ENCODE measurements at regions not wholly inside any gene's neighbourhood (a gene's known extent, or its start where the extent isn't known, plus 50 kb on each side); places are given as distances from the start of the nearest gene placed in this dataset.
"Not testable (repeated sequence)": the region's sequence is repeated elsewhere in the genome, so short reads cannot be mapped to it uniquely, and the experiment has no call there.

DNA sequence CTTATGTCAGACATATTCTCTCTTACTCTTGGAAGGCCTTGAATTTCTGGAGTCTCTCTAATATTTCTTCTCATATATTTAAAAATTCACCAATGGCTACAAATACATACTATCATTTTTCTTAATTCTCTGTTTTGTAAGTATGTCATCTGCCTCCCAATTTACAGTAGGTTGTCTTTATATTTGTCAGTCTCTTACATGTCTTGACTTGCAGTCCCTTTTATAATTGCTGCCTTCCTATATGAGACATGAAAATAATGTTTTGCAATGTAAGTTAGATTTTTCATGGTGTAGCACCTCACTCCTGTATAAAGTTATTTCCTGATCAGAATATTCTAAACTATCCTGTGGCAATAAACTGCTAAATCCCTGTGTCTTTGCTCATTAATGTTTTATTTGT lies 223.1 kb upstream of the C1QTNF3 start:
- DNase-seq (ENCODE audit: low read depth in 2 of 2): not testable (repeated sequence)

DNA sequence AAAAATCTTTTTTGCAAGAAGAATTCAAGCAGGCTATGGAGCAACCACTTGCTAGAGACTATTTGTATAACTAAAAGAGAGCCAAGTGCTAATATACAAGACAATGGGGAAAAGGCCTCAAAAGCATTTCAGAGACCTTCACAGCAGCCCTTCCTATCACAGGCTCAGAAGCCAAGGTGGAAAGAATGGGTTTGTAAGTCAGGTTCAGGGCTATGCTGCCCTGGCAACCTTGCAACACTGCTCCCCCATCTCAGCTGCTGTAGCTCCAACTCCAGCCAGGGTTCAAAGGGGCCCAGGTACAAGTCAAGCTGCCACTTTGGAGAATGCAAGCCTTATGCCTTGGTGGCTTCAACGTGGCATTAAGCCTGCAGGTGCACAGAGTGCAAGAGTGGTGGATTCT lies 253.7 kb upstream of the C1QTNF3 start:
- not testable (repeated sequence) for DNase-seq (ENCODE audit: low read depth in 2 of 2)

DNA sequence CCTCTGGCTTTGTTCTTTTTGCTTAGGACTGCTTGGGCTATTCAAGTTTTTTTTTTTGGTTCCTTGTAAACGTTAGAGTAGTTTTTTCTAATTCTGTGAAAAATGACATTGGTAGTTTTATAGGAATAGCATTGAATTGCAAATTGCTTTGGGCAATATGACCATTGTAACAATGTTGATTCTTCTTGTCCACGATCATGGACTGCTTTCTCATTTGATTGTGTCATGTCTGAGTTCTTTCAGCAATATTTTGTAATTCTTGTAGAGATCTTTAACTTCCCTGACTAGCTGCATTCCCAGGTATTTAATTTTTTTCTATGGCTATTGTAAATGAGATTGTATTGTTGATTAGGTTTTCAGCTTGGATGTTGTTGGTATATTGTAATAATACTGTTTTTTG lies 286.2 kb upstream of the C1QTNF3 start:
- not testable (repeated sequence) for DNase-seq (ENCODE audit: low read depth in 2 of 2)

DNA sequence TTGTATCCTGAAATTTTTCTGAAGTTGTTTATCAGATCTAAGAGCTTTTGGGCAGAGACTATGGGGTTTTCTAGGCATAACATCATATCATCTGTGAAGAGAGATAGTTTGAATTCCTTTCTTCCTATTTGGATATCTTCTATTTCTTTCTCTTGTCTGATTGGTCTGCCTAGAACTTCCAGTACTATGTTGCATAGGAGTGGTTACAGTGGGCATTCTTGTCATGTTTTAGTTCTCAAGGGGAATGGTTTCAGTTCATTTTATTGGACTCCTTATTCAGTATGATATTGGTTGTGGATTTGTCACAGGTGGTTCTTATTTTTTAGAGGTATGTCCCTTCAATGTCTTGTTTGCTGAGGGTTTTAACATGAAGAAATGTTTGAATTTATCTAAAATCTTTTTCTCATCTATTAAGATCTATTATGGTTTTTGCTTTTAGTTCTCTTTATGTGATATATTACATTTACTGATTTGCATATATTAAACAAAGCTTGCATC lies 286.6 kb upstream of the C1QTNF3 start:
- not testable (repeated sequence) for DNase-seq (ENCODE audit: low read depth in 2 of 2)

DNA sequence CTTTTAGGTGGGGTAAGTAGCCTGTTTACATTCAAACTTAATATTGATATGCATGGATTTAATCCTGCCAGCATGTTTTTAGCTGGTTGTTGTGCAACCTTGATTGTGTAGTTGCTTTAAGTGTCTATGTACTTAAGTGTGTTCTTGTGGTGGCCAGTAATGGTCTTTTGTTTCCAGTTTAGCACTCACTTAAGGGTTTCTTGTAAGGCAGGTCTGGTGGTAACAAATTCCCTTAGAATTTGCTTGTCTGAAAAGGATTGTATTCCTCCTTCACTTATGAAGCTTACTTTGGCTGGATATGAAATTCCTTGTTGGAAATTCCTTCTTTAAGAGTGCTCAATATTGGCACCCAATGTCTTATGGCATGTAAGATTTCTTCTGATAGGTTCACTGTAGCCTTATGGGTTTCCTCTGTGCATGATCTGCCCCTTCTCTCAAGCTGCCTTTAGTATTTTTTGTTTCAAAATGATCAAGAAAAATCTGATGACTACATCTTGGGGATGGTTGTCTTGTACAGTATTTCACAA lies 289.0 kb upstream of the C1QTNF3 start:
- not testable (repeated sequence) for DNase-seq (ENCODE audit: low read depth in 2 of 2)

DNA sequence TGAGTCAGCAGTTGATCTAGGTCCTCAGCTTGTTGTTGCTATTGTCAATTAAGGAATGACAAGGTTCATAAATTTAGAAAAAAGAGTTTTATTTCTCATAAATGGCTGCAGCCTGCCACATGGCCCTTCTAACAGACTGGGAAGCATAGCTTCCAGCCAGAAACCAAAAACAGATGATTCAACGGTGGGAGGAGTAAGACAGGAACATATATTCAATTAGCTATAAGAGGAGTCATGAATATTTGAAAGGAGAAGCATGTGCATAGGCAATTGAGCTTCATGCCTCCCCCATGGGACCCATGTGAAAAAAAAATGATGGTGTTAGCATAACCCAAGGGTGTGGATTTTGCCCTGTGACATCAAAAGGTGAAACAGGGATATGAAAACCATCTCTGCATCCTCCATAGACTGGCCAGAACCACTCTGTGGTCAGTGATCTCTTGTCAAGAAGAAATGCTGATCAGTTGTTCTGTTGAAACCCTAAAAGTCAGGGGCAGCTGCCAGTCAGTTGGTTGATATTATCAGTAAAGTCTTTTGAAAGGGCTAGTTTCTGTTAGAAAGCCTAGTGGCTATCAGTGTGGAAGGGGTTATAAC lies 296.5 kb upstream of the C1QTNF3 start:
- DNase-seq (ENCODE audit: low read depth in 2 of 2): not testable (repeated sequence)

DNA sequence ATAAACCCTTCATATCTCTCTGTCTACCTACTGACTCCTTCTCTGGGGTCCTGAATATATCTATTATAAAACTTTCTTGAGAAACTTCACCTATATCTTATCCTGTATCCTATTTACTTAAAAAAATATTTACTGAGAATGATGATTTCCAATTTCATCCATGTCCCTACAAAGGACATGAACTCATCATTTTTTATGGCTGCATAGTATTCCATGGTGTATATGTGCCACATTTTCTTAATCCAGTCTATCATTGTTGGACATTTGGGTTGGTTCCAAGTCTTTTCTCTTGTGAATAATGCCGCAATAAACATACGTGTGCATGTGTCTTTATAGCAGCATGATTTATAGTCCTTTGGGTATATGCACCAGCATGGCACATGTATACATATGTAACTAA lies 301.7 kb upstream of the RAI14 start:
- not testable (repeated sequence) for DNase-seq (ENCODE audit: low read depth in 2 of 2)

DNA sequence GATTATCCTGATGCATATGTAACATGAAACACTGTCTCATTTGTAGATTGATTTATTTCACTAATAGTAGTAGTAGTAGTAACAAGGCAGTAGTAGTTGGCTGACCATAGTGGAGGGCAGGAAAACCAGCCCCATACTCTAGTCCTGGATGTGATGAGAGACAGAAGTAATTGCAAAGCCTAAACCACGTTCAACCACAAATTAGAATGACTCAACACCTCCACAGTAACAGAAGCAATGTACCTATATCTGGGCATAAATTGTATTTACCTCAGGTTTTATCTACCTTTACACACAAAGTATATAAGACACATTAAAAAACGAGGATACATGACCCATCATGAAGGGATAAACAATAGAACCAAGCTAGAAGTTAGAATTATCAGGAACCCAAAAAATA lies 284.7 kb upstream of the RAI14 start:
- not testable (repeated sequence) for DNase-seq (ENCODE audit: low read depth in 2 of 2)

DNA sequence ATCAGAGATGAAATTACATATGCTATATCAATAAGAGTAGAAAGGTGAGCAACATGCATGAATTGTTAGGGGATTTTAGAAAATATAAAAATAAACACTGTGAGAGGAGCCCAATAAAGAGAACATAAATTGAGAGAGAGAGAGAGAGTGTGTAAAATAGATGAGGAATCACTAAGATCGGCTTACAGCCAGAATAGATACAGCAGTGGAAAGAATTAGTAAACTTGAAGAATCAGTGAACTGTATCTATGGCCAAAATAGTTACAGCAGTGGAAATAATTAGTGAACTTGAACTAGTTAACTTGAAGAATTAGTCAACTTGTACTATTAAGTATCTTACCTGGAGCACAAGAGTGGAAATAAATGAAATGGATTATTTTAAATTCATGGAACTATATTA lies 284.3 kb upstream of the RAI14 start:
- DNase-seq (ENCODE audit: low read depth in 2 of 2): not testable (repeated sequence)

DNA sequence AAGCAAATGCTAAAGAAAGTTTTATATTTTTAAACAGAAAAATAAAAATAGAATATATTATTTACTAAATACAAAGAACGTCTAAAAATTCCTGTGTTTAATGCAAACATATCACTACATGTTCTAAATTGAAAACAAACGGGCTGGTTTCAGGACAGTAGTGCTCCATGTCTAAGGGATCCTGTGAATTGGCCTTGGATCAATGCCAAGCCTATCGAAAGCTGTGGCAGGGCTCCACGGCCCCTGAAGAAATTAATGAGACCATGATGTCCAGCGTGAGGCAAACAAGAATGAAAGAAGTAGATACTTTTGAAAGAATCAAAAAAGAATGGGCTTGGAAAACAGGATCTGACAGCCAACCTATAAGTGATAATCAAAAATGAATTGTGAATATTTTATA lies 283.4 kb upstream of the RAI14 start:
- DNase-seq (ENCODE audit: low read depth in 2 of 2): not testable (repeated sequence)

DNA sequence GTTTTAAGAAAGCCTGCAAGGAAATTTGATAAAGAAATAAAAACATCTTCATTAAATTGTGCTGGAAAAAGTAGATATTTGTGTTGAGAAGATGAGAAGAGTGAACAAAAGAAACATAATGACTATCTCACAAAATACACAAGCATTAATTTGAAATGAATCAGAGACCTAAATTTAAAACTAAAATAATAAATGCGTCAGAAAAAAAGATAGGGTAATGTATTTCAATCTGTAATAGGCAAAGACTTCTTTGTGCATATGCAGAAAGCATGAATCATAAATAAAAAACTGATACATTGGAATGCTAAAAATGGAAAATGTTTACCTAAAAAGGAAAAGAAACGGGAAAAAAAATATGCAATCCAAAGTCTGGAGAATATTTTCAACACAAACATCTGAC lies 278.5 kb upstream of the RAI14 start:
- not testable (repeated sequence) for DNase-seq (ENCODE audit: low read depth in 2 of 2)

DNA sequence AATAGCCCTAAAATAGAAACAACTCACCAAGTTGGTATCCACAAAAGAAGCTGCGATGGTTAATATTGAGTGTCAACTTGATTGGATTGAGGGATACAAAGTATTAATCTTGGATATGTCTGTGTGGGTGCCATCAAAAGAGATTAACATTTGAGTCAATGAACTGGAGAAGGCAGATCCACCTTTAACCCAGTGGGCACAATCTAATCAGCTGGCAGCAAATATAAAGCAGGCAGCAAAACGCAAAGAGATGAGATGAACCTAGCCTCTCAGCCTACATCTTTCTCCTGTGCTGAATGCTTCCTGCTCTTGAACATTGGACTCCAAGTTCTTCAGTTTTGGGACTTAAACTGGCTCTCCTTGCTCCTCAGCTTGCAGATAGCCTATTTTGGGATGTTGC lies 277.6 kb upstream of the RAI14 start:
- DNase-seq (ENCODE audit: low read depth in 2 of 2): not testable (repeated sequence)

DNA sequence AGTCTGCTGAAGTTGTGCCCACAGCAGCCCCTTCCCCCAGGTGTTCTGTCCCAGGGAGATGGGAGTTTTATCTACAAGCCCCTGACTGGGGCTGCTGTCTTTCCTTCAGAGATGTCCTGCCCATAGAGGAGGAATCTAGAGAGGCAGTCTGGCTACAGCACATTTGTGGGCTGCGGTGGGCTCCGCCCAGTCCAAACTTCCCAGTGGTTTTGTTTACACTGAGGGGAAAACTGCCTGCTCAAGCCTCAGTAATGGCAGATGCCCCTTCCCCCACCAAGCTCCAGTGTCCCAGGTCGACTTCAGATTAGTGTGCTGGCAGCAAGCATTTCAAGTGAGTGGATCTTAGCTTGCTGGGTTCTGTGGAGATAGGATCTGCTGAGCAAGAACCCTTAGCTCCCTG lies 267.4 kb upstream of the RAI14 start:
- not testable (repeated sequence) for DNase-seq (ENCODE audit: low read depth in 2 of 2)

DNA sequence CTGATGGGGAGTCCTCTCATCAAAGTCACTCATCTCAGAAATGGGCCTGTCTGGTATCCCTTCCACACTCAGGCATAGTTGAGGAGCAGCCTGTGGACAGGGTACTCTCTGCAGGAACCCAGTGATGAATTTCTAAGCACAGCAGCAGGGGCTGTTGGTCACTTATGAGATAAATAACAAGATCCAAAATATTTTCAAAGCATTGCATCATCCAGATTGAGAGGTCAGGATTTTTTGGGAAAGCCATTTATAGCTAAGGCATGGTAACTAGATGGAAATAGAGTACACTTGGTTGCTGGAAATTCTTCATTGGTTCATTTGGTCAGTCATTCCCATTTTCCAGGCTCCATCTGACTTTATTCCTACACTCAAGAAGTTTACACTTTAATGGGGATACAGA lies 246.8 kb upstream of the RAI14 start:
- no peak for DNase-seq (ENCODE audit: low read depth in 2 of 2)

DNA sequence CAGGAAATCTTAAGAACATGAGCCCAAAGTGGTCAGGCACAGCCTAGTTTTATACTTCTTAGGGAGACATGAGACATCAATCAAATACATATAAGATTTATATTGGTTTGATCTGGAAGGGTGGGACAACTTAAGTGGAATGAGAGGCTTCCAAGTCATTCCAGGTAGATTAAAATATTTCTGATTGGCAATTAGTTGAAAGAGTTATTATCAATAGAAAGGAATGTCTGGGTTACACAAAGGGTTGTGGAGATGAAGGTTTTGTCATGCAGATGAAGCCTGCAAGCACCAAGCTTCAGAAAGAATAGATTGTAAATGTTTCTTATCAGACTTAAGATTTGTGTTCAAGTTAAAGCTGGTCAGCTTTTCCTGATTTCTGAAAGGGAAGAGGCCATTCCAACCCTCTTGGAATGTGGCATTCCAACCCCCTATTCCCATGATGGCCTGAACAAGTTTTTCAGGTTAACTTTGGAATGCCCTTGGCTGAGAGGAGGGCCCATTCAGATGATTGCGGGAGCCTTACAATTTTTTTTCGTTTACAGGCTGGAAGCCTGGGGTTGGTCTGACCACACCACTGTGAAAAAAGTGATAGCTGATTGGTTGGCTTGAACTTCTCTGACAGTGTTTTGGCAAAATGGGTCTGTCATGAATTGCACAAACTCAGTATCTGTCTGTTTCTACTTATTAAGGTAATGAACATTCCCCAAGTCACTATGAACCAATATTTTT lies 245.6 kb upstream of the RAI14 start:
- no peak for DNase-seq (ENCODE audit: low read depth in 2 of 2)

DNA sequence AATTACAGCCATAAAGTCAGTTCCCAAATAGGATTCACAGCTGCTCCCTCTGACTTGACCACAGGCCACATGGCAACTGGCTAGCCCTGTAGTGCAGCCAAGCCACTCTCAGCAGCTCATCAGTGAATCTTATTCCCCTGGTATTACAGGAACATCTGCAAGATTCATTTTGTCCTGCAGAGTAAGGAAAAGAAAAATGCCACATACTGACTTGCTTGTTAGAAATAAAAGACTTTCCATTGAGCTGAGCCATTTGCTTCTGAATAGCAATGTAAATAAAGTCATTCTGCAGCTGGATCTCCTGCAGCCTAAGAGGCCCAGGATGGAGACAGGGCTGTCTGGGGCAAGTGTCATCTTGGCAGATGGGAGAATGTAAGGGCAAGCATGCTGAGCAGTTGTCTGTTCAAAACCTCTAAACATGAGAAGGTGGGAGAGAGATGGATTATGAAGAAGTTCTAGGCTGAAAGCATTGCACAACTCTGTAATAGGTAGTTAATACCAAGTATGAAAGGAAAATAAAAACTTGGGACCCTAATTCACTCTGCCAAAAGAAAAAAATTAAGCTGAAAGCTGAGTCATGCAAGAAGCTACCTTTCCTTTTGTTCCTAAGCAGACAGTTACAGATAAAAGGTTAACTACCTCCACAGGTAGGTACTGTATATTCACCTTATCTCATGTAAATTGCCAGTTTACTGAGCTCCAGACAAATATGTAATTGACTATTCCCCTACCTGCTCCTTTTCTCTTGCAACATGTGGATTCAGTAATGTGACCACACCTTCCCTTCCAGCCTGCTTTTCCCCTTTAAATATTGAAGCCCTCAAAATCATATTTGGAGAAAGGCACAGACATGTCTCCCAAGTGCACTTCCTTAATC lies 244.4 kb upstream of the RAI14 start:
- DNase-seq (ENCODE audit: low read depth in 2 of 2): no peak

DNA sequence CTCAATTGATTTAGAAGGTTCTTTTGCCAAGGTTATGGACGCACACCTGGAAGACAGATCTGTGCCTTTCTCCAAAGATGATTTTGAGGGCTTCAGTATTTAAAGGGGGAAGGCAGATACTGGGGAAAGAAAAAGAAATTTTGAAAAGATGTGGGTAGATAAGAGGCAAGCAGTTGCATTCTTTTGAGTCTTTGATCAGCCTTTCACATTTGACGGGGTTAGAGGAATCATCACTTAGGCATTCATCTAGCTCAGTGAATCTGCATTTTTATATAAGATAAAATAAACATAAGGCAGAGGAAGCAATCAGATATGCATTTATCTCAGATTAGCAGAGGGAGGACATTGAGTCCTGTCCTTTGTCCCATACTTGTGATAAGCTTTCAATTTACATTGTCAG lies 243.4 kb upstream of the RAI14 start:
- DNase-seq (ENCODE audit: low read depth in 2 of 2): no peak

DNA sequence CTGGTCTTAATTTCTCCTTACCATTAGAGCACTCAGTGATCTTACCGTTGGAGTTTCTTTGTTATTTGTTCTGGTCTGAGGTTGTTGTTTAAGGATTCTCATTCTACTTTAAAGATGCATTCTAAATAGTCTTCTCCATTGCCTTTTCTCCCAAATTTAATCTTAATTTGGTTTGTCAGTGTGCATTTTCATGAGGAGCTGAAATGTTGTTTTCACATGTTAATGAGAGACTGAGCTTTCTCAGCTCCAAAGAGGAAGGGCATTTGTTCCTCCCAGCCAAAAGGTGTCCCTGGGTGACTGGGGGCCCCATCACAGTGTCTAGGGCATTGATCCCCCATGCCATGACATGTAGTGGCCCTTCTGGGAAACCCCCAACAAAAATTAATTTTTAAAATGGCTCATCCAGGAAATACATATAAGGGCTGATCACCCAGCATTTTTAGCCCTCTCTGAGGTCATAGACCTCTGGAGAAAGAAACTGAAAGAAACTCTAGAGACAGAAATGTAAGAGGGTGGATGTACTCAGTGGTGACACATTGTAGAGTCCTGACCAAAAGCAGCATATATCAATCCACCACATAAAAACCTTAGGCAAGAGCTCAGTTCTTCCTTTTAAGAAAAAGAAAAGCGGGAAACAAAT lies 240.4 kb upstream of the RAI14 start:
- DNase-seq (ENCODE audit: low read depth in 2 of 2): no peak

DNA sequence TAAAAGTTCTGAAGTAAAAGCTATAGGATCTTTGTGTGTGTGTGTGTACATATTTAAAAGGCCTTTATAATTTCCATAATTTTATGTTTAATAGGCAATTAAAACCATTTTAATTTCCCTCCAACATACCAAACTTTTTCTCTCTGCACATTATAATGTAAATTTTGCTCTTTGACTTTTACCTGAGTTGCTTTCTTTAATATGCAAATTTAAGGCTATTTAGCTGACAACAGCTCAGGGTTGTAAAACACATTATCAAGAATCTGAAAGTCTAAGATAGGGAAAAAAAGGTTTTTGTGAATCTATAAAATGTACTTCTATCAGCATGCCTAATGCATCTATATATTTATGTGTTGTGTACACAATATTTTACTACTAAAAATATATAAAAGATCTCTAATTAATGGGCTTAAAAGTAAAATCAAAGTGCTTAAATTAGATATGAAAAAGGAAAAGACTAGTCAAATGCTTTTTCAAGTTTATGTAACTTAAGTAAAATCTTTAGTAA lies 239.6 kb upstream of the RAI14 start:
- no peak for DNase-seq (ENCODE audit: low read depth in 2 of 2)

DNA sequence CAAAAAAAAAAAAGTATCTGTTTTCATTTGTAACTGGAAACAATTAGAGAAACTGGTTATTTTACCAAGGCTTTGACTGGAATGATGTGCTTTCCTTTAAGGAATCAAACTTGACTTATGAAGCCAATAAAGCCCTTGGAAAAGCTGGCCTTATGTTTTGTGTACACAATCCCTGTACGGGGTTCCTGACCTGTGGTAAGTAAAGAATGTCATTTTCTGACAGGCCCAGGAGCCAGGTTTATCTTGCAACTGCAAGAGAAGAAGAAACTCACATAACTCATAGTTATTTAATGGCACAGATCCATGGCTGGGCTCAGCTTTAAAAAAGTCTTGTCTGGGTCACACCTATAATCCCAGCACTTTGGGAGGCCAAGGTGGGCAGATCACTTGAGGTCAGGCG lies 235.9 kb upstream of the RAI14 start:
- DNase-seq (ENCODE audit: low read depth in 2 of 2): not testable (repeated sequence)

DNA sequence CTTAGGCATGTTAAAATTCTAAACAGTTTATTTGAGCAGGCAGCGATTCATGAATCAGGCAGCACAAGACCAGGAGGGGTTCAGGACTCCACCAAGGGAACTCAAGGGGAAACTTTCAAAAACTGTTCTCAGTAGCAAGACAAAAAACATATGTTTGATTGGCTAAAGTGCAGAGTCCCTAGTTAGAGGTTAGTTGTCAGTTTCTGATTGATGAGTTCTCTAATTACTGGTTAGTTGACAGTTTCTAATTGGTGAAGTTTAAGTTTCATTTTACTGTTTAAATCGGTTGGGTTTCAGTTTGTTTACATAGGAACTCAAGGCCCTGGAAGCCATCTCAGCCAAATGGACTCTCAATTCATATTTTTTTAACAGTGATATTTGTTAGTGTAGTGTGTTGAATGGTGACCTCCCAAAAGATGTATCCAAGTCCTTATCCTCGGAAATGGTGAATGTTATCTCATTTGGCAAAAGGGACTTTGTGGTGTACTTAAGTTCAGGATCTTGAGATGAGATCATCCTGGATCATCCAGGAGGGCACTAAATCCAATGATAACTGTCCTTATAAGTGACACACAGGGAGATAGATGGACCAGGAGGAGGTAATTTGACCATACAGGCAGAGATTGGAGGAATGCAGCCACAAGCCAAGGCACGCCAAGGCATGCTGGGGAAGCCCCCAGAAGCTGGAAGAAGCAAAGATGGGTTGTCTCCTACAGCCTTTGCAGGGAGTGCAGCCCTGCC lies 219.2 kb upstream of the RAI14 start:
- DNase-seq (ENCODE audit: low read depth in 2 of 2): no peak
